Femur (tissue), 1 donor: ENCODE measurements at regions not wholly inside any gene's neighbourhood (a gene's known extent, or its start where the extent isn't known, plus 50 kb on each side); places are given as distances from the start of the nearest gene placed in this dataset.

ENCODE experiments used
- DNase-seq: peaks from one replicate; pipeline ENCODE4 v3.0.0-alpha.2; 2017

DNA sequence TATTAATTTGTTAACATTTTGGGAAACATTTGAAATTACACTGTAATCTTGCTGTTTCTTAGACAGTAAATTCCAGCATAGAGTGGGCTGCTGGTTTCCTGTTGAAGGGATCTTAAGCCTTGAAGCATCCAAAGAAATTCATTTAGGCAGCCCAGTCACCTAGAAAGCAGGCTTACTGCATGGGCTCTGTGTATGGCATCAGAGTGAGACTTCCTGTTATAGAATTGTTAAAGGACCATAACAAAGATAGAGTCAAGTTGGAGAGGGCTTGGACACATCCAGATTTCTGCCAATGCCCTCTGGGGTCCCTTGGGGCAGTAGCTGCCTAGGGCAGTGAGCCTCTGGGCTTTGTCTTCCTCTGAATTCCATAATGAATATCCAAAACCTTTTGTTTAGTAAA lies 149.2 kb downstream of the DYRK2 start:
- no peak for DNase-seq

DNA sequence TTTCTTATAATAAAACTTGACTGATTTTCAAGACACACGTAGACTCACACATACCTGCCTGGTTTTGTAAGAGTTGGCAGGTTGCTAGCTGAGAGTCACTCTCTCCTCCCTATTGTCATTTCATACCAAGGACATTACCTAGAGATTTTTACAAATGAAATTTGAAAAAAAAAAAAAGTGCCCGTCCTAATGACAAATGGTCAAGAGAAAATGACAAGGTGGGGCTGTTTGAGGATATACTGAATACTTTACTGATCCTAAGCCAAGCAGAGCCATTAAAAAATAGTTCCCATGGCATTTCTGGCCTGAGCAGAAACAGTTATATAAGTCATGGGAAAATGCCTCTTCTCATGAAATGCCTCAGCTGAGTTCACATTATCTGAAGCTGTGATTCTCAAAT lies 150.2 kb downstream of the DYRK2 start:
- DNase-seq, result no peak

DNA sequence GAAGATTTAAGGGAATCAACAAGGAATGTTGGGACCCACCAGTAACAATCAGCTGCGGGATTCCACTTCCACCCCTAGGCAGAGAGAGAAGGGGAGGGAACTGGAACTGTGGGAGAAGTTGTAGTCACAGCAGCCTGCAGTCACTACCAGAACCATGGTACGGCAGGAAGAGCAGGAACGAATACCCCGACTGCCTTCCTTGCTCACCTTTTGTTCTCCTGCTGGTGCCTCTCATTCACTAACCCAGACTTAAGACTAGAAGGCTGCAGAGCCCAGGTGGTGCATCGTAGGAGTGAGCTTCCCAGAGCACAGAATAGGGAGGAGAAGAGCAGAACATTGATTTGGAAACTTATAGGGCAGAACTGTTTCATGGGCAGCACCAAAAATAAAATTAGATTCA lies 154.2 kb downstream of the DYRK2 start:
- no peak for DNase-seq

DNA sequence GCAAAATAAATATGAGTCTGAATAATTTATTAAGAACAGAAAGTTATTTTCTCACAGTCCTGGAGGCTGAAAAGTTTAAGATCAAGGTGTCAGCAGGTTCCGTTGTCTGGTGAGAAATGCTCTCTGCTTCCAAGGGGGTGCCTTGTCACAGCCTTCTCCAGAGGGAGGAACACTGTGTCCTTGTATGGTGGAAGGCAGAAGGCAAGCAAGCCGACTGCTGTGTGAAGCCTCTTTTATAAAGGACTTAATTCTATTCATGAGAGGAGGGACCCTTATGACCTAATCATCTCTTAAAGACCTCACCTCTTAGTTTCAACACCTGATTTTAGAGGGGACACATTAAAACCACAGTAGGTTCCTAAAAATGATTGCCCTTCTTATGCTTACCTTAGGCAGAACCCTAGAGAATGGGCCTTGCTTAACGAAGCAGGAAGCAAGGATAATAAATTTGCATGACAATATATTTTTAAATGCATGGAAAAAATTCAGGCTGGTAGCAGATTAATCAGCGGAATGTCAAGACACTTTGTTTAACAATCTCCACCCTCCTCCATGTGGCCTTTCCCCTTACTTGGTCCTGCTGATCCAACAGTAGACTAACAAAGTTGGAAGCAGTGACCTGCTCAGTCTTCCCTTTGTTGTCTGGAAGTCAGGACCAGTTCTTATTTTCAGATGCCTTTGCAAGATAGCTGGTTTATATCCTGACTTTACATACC lies 154.9 kb downstream of the DYRK2 start:
- DNase-seq, result no peak

DNA sequence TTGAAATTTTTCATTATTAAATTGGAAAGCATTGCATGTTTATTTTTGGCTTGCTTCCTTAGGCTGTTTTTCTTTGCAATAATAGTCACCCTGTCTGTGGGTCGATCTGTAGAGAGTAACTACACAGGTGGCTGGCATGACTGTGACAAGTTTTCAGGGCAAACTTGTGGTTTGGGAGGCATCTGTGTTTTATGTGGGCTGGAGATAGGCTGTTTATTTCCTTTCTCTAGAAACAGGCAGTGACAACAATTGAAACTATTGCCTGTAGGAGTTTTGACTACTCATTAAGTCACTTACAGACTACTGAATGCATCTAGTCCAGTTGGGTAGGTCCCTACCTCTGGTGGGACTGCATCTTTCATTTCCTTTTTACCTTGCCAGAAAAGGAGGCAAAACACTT lies 155.6 kb downstream of the DYRK2 start:
- no peak for DNase-seq

DNA sequence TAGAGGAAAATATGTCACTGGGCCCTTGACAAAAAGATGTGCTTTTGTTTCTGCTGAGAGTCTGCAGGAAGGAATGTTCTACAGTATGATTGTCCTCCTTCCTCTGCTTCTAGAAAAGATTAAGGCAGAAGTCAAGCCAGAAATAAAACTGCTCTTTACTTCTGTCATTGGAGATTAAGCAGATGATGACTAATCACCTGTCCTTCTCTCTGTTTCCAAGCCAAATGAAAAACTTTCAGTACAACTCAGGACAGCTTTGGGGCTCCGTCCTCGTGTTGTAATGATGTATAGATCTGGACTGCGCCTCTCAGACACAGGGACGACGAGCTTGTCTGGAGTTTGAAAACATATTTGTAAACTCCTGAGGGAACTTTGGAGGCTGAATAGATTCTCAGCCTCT lies 159.3 kb downstream of the DYRK2 start:
- DNase-seq, result no peak

DNA sequence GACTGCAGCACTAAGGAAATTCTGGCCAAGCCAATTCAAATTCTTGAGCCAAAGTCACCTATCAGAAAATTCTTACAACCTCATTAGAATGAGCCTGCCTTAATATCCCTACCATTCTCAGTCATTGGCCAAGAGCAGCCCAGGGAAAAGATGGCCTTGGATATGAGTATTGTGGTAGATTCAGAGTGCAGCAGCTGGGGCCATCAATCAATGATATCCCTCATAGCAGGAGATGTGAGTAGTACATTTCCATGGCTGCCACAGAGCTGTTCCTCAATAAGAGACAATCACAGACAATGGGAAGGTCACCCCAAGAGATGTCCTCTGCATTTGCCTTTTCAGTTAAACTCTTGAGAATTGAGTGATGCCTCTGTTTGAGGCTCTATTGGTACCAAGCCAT lies 161.6 kb downstream of the DYRK2 start:
- DNase-seq, result no peak

DNA sequence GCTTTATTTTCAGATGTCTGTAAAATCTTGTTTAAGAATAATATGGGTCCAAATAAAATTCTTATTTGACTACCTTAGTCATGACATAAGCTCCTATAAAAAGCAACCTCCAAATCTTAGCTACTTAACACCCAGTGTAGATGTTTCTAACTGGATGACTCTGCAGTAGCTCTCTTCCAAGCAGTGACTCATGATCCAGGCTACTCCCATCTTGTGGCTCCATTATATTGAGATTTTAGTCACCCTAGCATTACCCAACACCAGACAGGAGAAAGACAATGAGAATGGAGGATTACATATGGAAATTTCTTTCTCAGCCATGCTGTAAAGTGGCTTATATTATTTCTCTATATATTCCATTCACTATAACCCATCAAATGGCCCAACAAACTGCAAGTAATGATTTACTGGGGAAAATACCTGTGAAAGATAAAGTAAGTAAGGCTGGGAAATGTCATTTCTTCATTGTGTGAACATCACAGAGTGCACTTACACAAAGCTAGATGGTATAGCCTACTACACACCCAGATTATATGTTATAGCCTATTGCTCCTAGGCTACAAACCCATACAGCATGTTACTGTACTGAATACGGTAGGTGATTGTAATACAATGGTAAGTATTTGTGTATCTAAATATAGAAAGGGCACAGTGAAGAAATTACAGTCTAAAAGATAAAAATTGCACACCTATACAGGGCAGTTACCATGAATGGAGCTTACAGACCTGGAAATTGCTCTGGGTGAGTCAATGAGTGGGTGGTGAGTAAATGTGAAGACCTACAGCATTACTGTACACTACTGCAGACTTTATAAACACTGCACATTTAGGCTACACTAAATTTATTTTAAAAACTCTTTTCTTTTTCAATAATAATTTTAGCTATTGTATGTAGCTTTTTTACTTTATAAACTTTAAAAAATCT lies 163.2 kb downstream of the DYRK2 start:
- DNase-seq, result no peak

DNA sequence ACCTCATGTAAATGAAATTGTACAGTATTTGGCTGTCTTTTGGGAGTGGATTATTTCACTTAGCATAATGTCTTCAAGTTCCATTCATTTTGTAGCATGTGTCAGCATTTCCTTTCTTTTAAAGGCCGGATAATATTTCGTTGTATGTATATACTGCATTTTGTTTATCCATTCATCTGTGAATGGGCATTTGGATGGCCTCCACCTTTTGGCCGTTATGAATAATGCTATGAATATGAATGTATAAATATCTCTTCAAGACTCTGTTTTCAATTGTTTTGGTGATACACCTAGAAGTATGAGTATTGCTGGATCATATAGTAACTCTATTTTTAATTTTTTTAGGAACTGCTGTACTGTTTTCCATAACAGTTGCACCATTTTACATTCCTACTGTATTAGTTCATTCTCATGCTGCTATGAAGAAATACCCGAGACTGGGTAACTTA lies 164.9 kb downstream of the DYRK2 start:
- DNase-seq, result no peak

DNA sequence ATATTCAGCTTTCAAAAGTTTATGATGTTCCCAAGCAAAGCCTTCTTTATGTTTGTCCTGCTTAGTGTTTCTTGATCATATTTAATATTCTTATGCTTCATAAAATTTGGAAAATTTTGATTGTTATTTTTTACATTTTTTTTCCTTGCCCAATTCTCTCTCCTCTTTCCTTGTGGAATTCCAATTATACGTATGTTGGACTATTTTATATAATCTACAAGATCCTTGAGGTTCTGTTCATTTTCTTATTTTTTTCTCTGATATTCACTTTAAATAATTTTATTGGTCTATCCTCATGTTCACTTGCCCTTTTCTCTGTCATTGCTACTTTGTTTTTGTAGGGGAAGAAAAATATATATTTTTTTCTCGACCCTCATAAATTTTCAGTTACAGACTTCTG lies 167.7 kb downstream of the DYRK2 start:
- no peak for DNase-seq

DNA sequence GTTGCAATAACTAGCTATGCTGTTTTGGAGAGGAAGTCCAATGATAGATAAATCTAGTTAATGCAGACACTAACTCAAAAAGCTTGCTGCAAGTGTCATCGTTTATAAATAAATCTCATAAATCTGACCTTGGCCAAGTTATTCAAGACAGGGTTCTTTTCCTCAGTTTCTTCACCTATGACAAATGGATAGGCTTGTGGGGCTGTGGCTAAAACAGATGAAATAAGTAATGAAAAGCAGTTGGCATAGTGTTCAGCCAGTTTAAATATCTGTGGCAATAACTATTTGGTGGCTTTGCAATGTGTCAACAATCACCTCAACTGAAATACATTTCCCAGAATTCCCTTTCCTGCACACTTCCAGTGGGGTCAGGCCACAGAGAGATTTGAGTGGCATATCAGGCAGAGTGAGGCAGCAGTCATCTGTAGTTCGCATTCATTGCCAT lies 169.9 kb downstream of the DYRK2 start:
- DNase-seq, result no peak

DNA sequence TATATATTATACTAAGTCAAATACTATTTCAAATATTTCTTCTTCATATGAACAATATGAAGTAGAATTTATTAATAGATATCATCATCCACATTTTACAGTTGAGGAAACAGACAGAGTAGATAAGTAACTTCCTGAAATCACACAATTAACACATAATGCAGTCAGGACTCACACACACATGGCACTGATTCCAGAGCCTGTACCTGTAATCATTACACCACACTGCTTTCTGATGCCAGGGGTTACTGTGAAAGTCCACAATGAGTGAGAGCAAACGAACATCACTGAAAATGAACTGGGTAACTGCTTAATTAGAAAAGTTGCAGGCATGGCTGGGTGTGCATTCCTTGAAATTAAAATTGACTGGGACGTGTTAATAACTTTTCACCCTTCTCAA lies 169.3 kb upstream of the IFNG-AS1 start:
- no peak for DNase-seq

DNA sequence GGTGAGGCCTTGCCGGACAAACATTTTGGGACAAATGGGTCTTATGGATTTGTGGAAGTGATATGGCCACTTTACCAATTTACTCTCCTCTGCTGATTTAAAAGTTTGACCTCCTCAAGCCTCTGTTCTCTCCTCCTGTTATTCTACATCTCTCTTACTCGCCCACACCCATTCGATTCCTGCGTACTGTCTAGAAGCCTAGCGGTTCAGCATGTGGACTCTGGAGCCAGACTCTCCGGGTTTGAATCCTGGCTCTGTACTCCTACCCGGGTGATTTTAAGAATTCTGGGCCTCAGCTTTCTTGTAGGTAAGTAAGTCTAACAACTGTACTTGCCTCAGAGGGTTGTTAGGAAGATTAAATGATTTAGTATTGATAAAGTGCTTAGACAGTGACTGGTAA lies 168.6 kb upstream of the IFNG-AS1 start:
- DNase-seq, result no peak

DNA sequence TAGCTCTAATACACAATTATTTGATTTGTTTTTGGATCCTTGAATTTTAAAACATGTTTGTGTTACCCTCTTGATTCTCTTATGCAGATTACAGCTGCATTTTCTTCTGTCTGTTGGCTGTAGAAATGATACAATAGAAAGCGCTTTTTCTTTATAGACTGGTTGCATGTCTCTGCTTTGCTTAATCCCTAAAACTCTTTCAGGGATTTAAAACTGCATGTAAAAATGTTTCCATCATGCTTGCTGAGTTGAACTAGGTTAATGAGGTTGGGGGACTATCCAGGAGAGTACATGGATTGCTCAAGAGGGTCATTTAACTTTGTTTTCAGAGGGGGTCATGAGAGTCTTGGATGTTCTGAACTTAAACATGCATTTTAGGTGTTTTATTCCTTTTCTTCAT lies 166.4 kb upstream of the IFNG-AS1 start:
- no peak for DNase-seq

DNA sequence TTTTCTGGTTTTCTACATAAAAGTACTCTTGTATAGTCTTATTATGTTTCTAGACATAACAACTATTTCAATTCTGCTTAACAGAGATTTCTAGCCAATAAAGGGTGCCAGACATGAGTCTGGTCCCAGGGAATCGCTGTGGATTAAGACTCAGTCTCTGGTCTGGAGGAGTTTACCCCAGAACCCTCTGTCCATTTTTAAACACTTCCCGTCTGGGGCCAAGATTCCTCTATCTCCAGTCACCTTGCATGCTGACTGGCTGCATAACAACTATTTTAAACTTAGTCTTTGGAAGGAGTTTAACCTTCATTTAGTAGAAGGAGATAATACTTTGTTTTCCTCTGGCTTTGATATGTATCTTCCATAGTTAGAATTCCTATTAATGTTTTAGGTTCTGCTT lies 163.1 kb upstream of the IFNG-AS1 start:
- no peak for DNase-seq

DNA sequence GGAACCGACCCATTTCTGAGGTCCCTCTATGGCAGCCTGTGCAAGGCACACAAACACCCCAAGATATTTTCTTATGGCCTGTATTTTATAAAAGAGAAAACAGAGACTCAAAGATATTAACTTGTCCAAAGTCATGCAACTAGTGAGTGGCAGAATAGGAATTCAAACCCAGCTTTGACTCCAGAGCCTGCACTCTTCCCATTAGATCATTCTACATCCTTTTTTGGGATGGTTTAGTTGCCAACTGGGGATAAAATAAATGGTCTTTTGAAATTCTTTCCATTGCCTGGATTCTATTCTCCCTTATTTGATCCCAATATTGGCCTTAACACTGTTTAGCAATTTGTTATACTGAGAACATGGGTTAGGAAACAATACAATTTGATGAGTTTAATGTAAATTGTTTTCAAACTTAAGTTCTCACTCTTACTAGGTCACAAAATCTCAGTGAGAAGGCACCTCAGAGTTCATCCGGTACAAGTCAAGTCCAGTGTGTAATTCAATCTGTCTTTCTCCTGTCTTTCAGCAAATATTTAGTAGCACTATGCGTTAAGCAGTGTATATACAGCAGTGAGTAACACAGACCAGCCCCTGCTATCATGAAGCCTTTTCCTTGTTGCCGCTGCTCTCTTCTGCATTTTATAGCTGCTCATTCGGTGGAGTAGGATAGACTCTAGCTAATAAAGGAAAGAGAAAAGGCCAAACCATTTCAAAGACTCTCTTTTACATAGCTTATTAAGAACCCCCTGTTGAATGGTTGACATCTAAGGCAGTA lies 162.1 kb upstream of the IFNG-AS1 start:
- DNase-seq, result no peak

DNA sequence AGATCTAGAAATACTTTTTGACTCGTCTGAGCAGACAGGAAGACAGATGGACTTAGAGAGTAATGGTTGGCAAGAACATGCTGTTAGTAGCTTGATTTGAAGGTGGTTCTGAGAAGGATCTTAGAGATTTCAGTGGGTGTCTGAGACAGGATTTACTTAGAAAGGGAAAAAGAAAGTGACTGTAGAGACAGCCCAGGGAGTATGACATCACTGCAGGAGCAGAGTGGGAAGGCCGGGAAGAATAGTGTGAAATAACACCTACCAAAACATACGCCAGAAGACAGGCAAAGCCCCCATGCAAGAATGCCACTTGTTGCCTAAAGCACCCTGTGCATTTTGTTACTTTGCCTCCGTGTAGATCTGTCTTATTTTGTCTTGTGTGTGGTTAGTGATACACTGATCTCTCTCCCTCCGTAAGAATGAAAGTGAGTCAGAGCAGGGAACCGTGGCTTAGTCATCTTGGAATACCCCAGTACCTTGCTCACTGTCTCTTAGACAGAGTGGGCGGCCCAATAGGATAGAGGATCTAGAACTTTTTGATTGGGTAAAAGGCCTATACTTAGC lies 161.3 kb upstream of the IFNG-AS1 start:
- DNase-seq, result peak; percentile 44

DNA sequence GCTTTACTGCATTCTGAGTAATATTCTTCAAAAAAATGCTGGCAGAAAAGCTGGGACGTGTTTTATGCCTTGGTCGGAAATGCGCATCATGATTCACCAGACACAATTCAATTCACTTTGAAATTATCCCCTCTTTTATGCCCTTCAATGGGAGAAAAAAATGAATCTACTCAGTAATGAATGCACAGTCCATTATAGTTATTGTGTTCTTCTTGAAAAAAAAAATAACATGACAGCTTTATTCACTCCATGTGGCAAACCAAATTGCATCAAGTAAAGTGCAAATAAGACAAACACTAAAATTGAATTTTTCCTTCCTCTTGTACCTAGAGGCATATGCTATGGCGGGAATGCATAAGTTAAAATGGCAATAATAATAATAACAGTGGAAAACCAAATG lies 159.4 kb upstream of the IFNG-AS1 start:
- DNase-seq, result no peak

DNA sequence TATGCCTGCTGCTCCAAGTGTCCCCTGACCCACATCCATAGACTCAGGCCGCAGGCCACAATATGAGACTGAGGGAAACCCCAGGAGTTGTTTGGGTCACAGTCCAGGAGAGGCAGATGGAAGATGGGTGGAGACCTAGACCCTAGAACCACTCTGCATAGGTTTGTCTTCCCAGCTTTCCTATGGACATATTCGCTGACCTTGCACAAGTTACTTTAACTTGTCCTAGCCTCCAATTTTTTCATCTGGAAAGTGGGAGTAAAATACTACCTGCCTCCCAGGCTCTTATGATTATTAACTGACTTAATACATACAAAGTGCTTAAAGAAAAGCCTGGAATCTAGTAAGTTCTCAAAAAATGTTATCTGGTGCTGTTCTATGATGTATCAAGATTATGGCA lies 157.1 kb upstream of the IFNG-AS1 start:
- DNase-seq, result no peak

DNA sequence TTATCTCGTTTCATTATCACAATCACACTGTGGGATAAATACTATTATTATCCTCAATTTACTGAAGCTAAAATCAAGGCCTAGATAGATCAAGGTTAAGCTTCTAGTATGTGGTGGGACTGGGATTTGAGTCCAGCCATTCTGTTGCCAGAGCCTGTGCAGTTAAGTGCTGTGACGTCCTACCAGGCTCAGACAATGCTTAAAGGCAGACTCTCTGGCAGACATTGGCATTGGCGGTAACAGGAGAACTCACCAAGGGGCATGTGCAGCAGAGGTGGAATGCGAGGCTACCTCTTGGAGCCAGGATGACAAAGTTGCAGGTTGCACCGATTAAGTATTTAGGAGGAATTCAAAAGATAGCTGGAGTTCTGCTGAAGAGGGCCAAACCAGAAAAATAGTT lies 155.6 kb upstream of the IFNG-AS1 start:
- no peak for DNase-seq

DNA sequence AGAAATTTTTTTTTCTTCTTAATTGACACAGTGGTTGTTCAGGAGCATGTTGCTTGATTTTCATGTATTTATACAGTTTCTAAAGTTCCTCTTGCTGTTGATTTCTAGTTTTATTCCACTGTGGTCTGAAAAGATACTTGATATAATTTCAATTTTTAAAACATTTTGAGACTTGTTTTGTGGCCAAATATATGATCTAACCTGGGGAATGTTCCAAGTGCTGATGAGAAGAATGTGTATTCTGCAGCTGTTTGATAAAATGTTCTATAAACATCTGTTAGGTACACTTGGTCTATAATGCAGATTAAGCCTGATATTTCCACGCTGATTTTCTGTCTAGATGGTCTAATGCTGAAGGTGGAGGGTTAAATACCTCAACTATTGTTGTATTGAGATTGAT lies 151.4 kb upstream of the IFNG-AS1 start:
- DNase-seq, result no peak

DNA sequence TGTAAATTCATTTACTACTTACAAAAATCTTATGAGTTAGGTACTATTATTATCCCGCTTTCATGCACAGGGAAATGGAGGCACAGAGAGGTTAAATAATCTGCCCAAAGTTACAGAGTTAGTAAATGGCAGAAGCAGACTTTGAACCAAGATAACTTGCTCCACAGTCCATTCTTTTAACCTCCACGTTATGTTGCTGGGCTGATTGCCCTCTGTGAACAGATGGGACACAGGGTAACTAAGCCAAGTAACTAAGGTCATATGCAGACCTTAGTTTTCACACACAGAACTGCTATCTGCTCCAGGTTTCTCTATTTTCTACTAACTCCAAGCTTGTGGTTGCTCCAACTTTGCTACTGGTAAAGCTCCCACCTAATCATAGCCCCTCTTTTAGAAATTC lies 147.1 kb upstream of the IFNG-AS1 start:
- no peak for DNase-seq

DNA sequence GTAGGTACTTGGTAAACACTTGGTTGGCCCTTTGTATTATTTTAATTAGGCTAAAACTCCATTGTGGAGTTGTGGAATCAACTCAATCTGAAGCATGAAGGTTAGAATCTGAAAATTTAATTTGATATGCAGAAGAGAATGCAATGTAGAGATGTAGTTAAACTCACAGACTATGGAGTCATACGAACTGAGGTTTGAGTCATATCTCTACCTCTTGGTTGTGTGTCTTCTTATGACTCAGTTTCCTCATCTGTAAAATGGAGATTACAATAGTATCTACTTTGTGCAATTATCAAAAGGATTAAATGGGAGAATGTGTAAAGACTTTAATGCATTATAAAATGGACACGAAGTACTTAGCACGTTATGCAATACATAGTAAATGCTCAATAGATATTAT lies 146.0 kb upstream of the IFNG-AS1 start:
- no peak for DNase-seq
